ENCODE measurements at regions not wholly inside any gene's neighbourhood (a gene's known extent, or its start where the extent isn't known, plus 50 kb on each side); places are given as distances from the start of the nearest gene placed in this dataset.
A peak's percentile ranks its signal among the peaks of the same experiment; 100 is the strongest.

DNA sequence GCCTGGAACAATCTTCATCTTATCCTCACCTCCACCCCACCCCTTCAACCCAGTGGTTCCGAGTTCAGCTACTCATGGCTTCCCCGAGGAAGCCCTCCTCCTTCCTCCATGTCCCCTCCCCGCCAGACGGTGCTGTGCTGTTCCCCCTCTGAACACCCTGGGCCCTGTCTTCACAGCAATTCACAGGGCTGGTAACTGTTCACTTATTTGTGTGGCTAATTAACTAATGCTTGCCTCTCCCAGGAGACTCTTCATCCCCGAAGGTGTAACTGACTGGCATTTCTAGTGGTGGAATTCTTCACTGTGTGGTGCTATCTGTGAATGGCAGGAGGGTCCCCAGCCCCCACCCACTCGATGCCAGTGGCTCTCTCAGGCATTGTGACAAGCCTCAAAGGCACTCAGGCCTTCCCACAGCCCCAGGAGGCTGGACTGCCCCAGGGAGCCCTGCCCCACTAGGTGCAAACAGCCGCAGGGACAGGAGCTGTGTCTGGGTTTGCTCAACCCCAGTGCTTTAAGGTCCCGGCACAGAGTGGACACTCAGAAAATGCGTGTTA, 133.7 kb upstream of the ID2 start:
- H3K9me3 Mint-ChIP-seq: no peaks in the 10 kb centered on the region
- H2BK20ac ChIP-seq (ENCODE audit: low read depth, low read length, poor library complexity, severe bottlenecking): no peak overlapping the region
- no peaks in the 10 kb centered on the region; the same call in 1 of the 2 replicates for H3K27me3 Mint-ChIP-seq (ENCODE audit: low read depth)
- H3K36me3 Mint-ChIP-seq (ENCODE audit: insufficient read depth in 1 of 3, low read depth in 3 of 3): no peaks in the 10 kb centered on the region
- no peak overlapping the region for H3K4me2 ChIP-seq (ENCODE audit: insufficient read depth, insufficient read length, low read length)
- no peaks in the 10 kb centered on the region for H3K4me1 ChIP-seq (ENCODE audit: insufficient read depth, low read length)
- H2AFZ ChIP-seq (ENCODE audit: low read length): no peak overlapping the region
- H4K20me1 ChIP-seq (ENCODE audit: control insufficient read depth, insufficient read depth, insufficient read length): no peaks in the 10 kb centered on the region
- H3K56ac ChIP-seq (ENCODE audit: insufficient read length, low read depth, low read length): no peak overlapping the region
- no peaks in the 10 kb centered on the region for H3K79me2 ChIP-seq (ENCODE audit: insufficient read depth, low read length)
- no peak overlapping the region for H2BK15ac ChIP-seq (ENCODE audit: low read depth, low read length)
- no peak overlapping the region for H2BK5ac ChIP-seq (ENCODE audit: insufficient read length, low read length)
- H3K27me3 ChIP-seq (ENCODE audit: insufficient read depth, low read length): no peaks in the 10 kb centered on the region
- H4K8ac ChIP-seq (replicated peaks; ENCODE audit: insufficient read length, low read depth, low read length): no peak overlapping the region
- H3K9me3 ChIP-seq (ENCODE audit: control insufficient read depth, low read depth, low read length): no peaks in the 10 kb centered on the region
- H4K91ac ChIP-seq (ENCODE audit: insufficient read length, low read depth, low read length): no peak overlapping the region
- no peak overlapping the region for H3K23ac ChIP-seq (ENCODE audit: insufficient read length, low read depth, low read length)
- H3K14ac ChIP-seq (ENCODE audit: insufficient read depth, low read length): no peak overlapping the region
- H3K18ac ChIP-seq (ENCODE audit: insufficient read length, low read depth, low read length): no peak overlapping the region
- WGBS (ENCODE audit: extremely low coverage, insufficient read length, low lambda C conversion rate): no CpG with 5 or more reads among the region's 9 CpGs
- peaks cover 10 to 12% of the 10 kb centered on the region in 2 experiments for H3K4me1 Mint-ChIP-seq
- no peak overlapping the region for H3T11ph ChIP-seq (ENCODE audit: low read length)
- H4K5ac ChIP-seq (ENCODE audit: insufficient read length, low read depth, low read length): no peak overlapping the region
- no peaks in the 10 kb centered on the region for H3K23me2 ChIP-seq (ENCODE audit: insufficient read length, low read depth, low read length, poor library complexity, severe bottlenecking)
- H3K27ac ChIP-seq (ENCODE audit: insufficient read length, low read depth, low read length): no peak overlapping the region
- no peak overlapping the region for H3K4ac ChIP-seq (ENCODE audit: low read depth, low read length)
- TF ChIP-seq, protein P1, sequence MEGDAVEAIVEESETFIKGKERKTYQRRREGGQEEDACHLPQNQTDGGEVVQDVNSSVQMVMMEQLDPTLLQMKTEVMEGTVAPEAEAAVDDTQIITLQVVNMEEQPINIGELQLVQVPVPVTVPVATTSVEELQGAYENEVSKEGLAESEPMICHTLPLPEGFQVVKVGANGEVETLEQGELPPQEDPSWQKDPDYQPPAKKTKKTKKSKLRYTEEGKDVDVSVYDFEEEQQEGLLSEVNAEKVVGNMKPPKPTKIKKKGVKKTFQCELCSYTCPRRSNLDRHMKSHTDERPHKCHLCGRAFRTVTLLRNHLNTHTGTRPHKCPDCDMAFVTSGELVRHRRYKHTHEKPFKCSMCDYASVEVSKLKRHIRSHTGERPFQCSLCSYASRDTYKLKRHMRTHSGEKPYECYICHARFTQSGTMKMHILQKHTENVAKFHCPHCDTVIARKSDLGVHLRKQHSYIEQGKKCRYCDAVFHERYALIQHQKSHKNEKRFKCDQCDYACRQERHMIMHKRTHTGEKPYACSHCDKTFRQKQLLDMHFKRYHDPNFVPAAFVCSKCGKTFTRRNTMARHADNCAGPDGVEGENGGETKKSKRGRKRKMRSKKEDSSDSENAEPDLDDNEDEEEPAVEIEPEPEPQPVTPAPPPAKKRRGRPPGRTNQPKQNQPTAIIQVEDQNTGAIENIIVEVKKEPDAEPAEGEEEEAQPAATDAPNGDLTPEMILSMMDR (conservative IDR thresholded peaks at IDR 0.05): no peak
- H2AK5ac ChIP-seq (ENCODE audit: insufficient read length, low read length): no peak overlapping the region
- no peak overlapping the region for H3K4me3 Mint-ChIP-seq
- H2BK12ac ChIP-seq (ENCODE audit: insufficient read length, low read depth, low read length): no peak overlapping the region
- H3K9ac ChIP-seq (ENCODE audit: extremely low read depth, insufficient read length, low read length): no peak overlapping the region
- peak; percentile 14 for DNase-seq
- no peak overlapping the region for H3K27ac Mint-ChIP-seq
- no peaks in the 10 kb centered on the region for H3K79me1 ChIP-seq (ENCODE audit: insufficient read depth, low read depth, low read length, poor library complexity, severe bottlenecking)
- no peak overlapping the region for H2BK120ac ChIP-seq (ENCODE audit: low read depth, low read length, poor library complexity, severe bottlenecking)

Measured in H9 (cell line).